Muscle of leg (tissue), 3 donors: ENCODE measurements at regions not wholly inside any gene's neighbourhood (a gene's known extent, or its start where the extent isn't known, plus 50 kb on each side); places are given as distances from the start of the nearest gene placed in this dataset.
"Not testable (repeated sequence)": the region's sequence is repeated elsewhere in the genome, so short reads cannot be mapped to it uniquely, and the experiment has no call there.

Experiments used
- DNase-seq: peaks from one replicate; pipeline ENCODE4 v3.0.0; 2013
- H3K27ac ChIP-seq: one replicate; pipeline ENCODE4 v1.5.1; 2013; ENCODE audit warnings: mild to moderate bottlenecking, low read length, control low read depth
- H3K27me3 ChIP-seq: one replicate; pipeline ENCODE4 v1.6.1; 2013; ENCODE audit warnings: low read length; ENCODE audit not compliant: control insufficient read depth, insufficient read depth
- H3K36me3 ChIP-seq: one replicate; pipeline ENCODE4 v1.6.1; 2013; ENCODE audit warnings: low read length; ENCODE audit not compliant: control insufficient read depth, insufficient read depth
- H3K4me1 ChIP-seq: one replicate; pipeline ENCODE4 v1.6.1; 2013; ENCODE audit warnings: low read length; ENCODE audit not compliant: control insufficient read depth, insufficient read depth
- H3K4me3 ChIP-seq: one replicate; pipeline ENCODE4 v1.5.1; 2013; ENCODE audit warnings: low read length, control low read depth
- H3K9me3 ChIP-seq: replicated peaks from 2 replicates; pipeline ENCODE4 v1.6.1; 2013; ENCODE audit warnings: low read depth, low read length; ENCODE audit not compliant: control insufficient read depth
- WGBS: methylation state at CpG from one replicate; pipeline ENCODE4 v1.1.5; 2013; ENCODE audit warnings: missing lambda C conversion rate; ENCODE audit not compliant: insufficient coverage; 5-methylcytosine and 5-hydroxymethylcytosine counted together

GRCh38 chr4:107439401-107439800, 280.6 kb downstream of the PAPSS1 start:
- H3K27ac ChIP-seq = no peak overlapping the region
- H3K4me3 ChIP-seq = no peak overlapping the region
- no peaks in the 10 kb centered on the region for H3K9me3 ChIP-seq
- no peaks in the 10 kb centered on the region for H3K27me3 ChIP-seq
- H3K4me1 ChIP-seq = no peaks in the 10 kb centered on the region
- no peak for DNase-seq
- WGBS = 89% methylated on average over 3 of the region's 3 CpGs
- H3K36me3 ChIP-seq = no peaks in the 10 kb centered on the region

- not testable (repeated sequence) for H3K27me3 ChIP-seq, H3K4me3 ChIP-seq, H3K36me3 ChIP-seq, DNase-seq, H3K27ac ChIP-seq, H3K4me1 ChIP-seq, H3K9me3 ChIP-seq
- no CpG with 5 or more reads among the region's 1 CpG for WGBS
These were observed 283.6 kb downstream of the PAPSS1 start for GRCh38 chr4:107436471-107436870.

GRCh38 chr4:107432451-107432850, 287.6 kb downstream of the PAPSS1 start:
- H3K36me3 ChIP-seq = no peaks in the 10 kb centered on the region
- no peaks in the 10 kb centered on the region for H3K4me1 ChIP-seq
- H3K27ac ChIP-seq = no peak overlapping the region
- no peak overlapping the region for H3K4me3 ChIP-seq
- no peaks in the 10 kb centered on the region for H3K9me3 ChIP-seq
- no peak for DNase-seq
- H3K27me3 ChIP-seq = no peaks in the 10 kb centered on the region

- Histone ChIP-seq H3K4me3 (no peak overlapping the region), H3K4me1 (no peaks in the 10 kb centered on the region), H3K27me3 (no peaks in the 10 kb centered on the region), H3K9me3 (no peaks in the 10 kb centered on the region), H3K36me3 (no peaks in the 10 kb centered on the region), H3K27ac (no peak overlapping the region)
- WGBS = no CpG with 5 or more reads among the region's 2 CpGs
- DNase-seq = no peak
These were observed 296.2 kb downstream of the PAPSS1 start for GRCh38 chr4:107423677-107424405.

GRCh38 chr4:107419536-107419935, 300.5 kb downstream of the PAPSS1 start:
- not testable (repeated sequence) for H3K9me3 ChIP-seq, H3K36me3 ChIP-seq, H3K27me3 ChIP-seq, H3K4me3 ChIP-seq, DNase-seq, H3K4me1 ChIP-seq, H3K27ac ChIP-seq
- WGBS = 91% methylated on average over 1 of the region's 2 CpGs

- Histone ChIP-seq H3K36me3 (no peaks in the 10 kb centered on the region), H3K27me3 (no peaks in the 10 kb centered on the region), H3K4me3 (no peak overlapping the region), H3K4me1 (no peaks in the 10 kb centered on the region), H3K9me3 (peaks cover 2% of the 10 kb centered on the region), H3K27ac (no peak overlapping the region)
- DNase-seq = no peak
- WGBS = no CpG with 5 or more reads among the region's 2 CpGs
These were observed 301.0 kb downstream of the PAPSS1 start for GRCh38 chr4:107419052-107419451.

- WGBS = no CpG with 5 or more reads among the region's 5 CpGs
- H3K4me3 ChIP-seq, H3K27ac ChIP-seq, DNase-seq, H3K36me3 ChIP-seq, H3K27me3 ChIP-seq, H3K4me1 ChIP-seq, H3K9me3 ChIP-seq: not testable (repeated sequence)
These were observed 304.5 kb downstream of the PAPSS1 start for GRCh38 chr4:107415490-107415889.

- 94% methylated on average over 4 of the region's 7 CpGs for WGBS
- H3K9me3 ChIP-seq, H3K36me3 ChIP-seq: not testable (repeated sequence)
These were observed 310.2 kb downstream of the PAPSS1 start for GRCh38 chr4:107409872-107410271.

GRCh38 chr4:107408968-107409367, 311.1 kb downstream of the PAPSS1 start:
- WGBS = no CpG with 5 or more reads among the region's 2 CpGs
- H3K27ac ChIP-seq = no peak overlapping the region
- no peak overlapping the region for H3K4me3 ChIP-seq
- DNase-seq = no peak
- H3K27me3 ChIP-seq = no peaks in the 10 kb centered on the region
- peaks cover 4% of the 10 kb centered on the region for H3K9me3 ChIP-seq
- H3K36me3 ChIP-seq = no peaks in the 10 kb centered on the region
- H3K4me1 ChIP-seq = no peaks in the 10 kb centered on the region

More at GRCh38 chr4:107409872-107410271, 310.2 kb downstream of the PAPSS1 start:
- not testable (repeated sequence) for H3K27ac ChIP-seq, H3K27me3 ChIP-seq, H3K4me3 ChIP-seq, DNase-seq, H3K4me1 ChIP-seq

- Histone ChIP-seq H3K9me3 (peaks cover 2% of the 10 kb centered on the region), H3K4me1 (no peaks in the 10 kb centered on the region), H3K4me3 (no peak overlapping the region), H3K27me3 (no peaks in the 10 kb centered on the region), H3K27ac (no peak overlapping the region), H3K36me3 (no peaks in the 10 kb centered on the region)
- peak; percentile 72 for DNase-seq
- WGBS = no CpG with 5 or more reads among the region's 6 CpGs
These were observed 315.3 kb downstream of the PAPSS1 start for GRCh38 chr4:107404591-107405300.
